Right cardiac atrium (tissue), 5 donors: ENCODE measurements at regions not wholly inside any gene's neighbourhood (a gene's known extent, or its start where the extent isn't known, plus 50 kb on each side); places are given as distances from the start of the nearest gene placed in this dataset.

Source experiments
- ATAC-seq, 2 donors: fragments of 200-7000 bp; cut with Tn5 transposase; one replicate each; pipeline versions ENCODE4 v1.8.0 to v1.9.1; 2020; ENCODE audit warnings: moderate library complexity in 2 of 2, mild to moderate bottlenecking in 1 of 2
- DNase-seq, 3 donors: peaks; one replicate each; pipeline ENCODE4 v3.0.0-alpha.2; 2020
- H3K27ac ChIP-seq: one replicate; pipeline ENCODE4 v1.5.1; 2013; ENCODE audit warnings: mild to moderate bottlenecking, low read length, control low read depth, moderate library complexity
- H3K27me3 ChIP-seq: one replicate; pipeline ENCODE4 v1.6.1; 2013; ENCODE audit not compliant: control insufficient read depth, insufficient read depth
- H3K4me1 ChIP-seq: one replicate; pipeline ENCODE4 v1.6.1; 2013; ENCODE audit warnings: low read length; ENCODE audit not compliant: control insufficient read depth, insufficient read depth
- H3K4me3 ChIP-seq: one replicate; pipeline ENCODE4 v1.5.1; 2013; ENCODE audit warnings: low read length, control low read depth
- H3K9me3 ChIP-seq: one replicate; pipeline ENCODE4 v1.6.1; 2013; ENCODE audit warnings: low read length; ENCODE audit not compliant: control insufficient read depth
- WGBS: extraction: QIAGEN DNeasy Blood & Tissue Kit; methylation state at CpG from one replicate; pipeline ENCODE4 v1.1.7; 2013; 5-methylcytosine and 5-hydroxymethylcytosine counted together
- intact Hi-C, 4 donors: fragments of 100-400 bp; cut with DNase I; formaldehyde crosslinking; loops; one replicate each; pipeline versions ENCODE4 v1.11.0 to v1.14.0; 2022 to 2023
- donor health status: healthy with polysubstance abuse.
- donor health status: DM: no; HTN: yes; CAD: no.
- donor health status: DM: no; HTN: no; CAD: no.
- donor health status: DM: no; HTN: yes; CAD: no; lungs with severe emphysema.
- donor health status: DM: yes; HTN: yes; CAD: no.

- H3K27ac ChIP-seq = no peak overlapping the region
- no peaks in the 10 kb centered on the region for H3K9me3 ChIP-seq
- 12% methylated on average over 20 of the region's 20 CpGs for WGBS
- no peaks in the 10 kb centered on the region for H3K4me1 ChIP-seq
- peak; percentile 90 to 98 for ATAC-seq
- intact Hi-C loops = loop anchor here in 2 of 4 donors (5.0 to 10.0 kb wide), 3 partner anchors 35 to 180 kb away; no protein-coding TSS in a partner anchor
- peaks cover 3% of the 10 kb centered on the region for H3K27me3 ChIP-seq
- peak; percentile 85 to 94 (median 93) for DNase-seq
- no peak overlapping the region for H3K4me3 ChIP-seq
Measured at GRCh38 chr6:30396833-30397479, 52.0 kb downstream of the RPP21 start.

GRCh38 chr6:30397697-30398096, 52.7 kb downstream of the RPP21 start:
- H3K27me3 ChIP-seq = peaks cover 3% of the 10 kb centered on the region

GRCh38 chr6:30399390-30400058, 54.6 kb downstream of the RPP21 start:
- no peak overlapping the region for H3K4me3 ChIP-seq
- DNase-seq = no peak
- no peak overlapping the region for H3K27ac ChIP-seq
- no peak for ATAC-seq
- no peaks in the 10 kb centered on the region for H3K9me3 ChIP-seq
- 88% methylated on average over 2 of the region's 2 CpGs for WGBS
- H3K4me1 ChIP-seq = no peaks in the 10 kb centered on the region
- intact Hi-C loops = loop anchor here in 2 of 4 donors (5.0 to 10.0 kb wide), 3 partner anchors 37 to 182 kb away; no protein-coding TSS in a partner anchor
- peaks cover 3% of the 10 kb centered on the region for H3K27me3 ChIP-seq

More at GRCh38 chr6:30397697-30398096, 52.7 kb downstream of the RPP21 start:
- no peak for DNase-seq
- Histone ChIP-seq H3K27ac (no peak overlapping the region), H3K4me3 (no peak overlapping the region), H3K4me1 (no peaks in the 10 kb centered on the region), H3K9me3 (no peaks in the 10 kb centered on the region)
- peak in 1 of 2 donors; percentile 22 for ATAC-seq
- 67% methylated on average over 3 of the region's 3 CpGs for WGBS
- intact Hi-C loops = loop anchor here in 2 of 4 donors (5.0 to 10.0 kb wide), 3 partner anchors 35 to 180 kb away; no protein-coding TSS in a partner anchor

GRCh38 chr6:30405934-30406333, 61.0 kb downstream of the RPP21 start:
- intact Hi-C loops = loop anchor here in 1 of 4 donors (2.0 kb wide), 1 partner anchor 21 kb away; no protein-coding TSS in a partner anchor
- H3K4me3 ChIP-seq = no peak overlapping the region
- WGBS = 80% methylated on average over 2 of the region's 2 CpGs
- DNase-seq (no peak), ATAC-seq (no peak)
- H3K4me1 ChIP-seq = no peaks in the 10 kb centered on the region
- H3K9me3 ChIP-seq = peaks cover 1% of the 10 kb centered on the region
- no peak overlapping the region for H3K27ac ChIP-seq
- H3K27me3 ChIP-seq = no peaks in the 10 kb centered on the region

- Histone ChIP-seq H3K9me3 (peaks cover 1% of the 10 kb centered on the region), H3K27ac (no peak overlapping the region), H3K27me3 (no peaks in the 10 kb centered on the region), H3K4me1 (no peaks in the 10 kb centered on the region), H3K4me3 (no peak overlapping the region)
- WGBS = 86% methylated on average over 2 of the region's 2 CpGs
- no peak for DNase-seq
- ATAC-seq = no peak
- intact Hi-C loops = no loop called here
Measured at GRCh38 chr6:30409184-30409583, 64.2 kb downstream of the RPP21 start.

- WGBS = 32% methylated on average over 17 of the region's 17 CpGs
- DNase-seq (peak; percentile 45 to 81 (median 75)), ATAC-seq (peak in 1 of 2 donors; percentile 48)
- Histone ChIP-seq H3K27ac (no peak overlapping the region), H3K27me3 (no peaks in the 10 kb centered on the region), H3K4me3 (no peak overlapping the region), H3K4me1 (no peaks in the 10 kb centered on the region), H3K9me3 (peaks cover 1% of the 10 kb centered on the region)
- intact Hi-C loops = no loop called here
Measured at GRCh38 chr6:30411515-30412207, 66.7 kb downstream of the RPP21 start.

GRCh38 chr6:30418448-30418847, 70.9 kb upstream of the HLA-E start:
- Histone ChIP-seq H3K27ac (no peak overlapping the region), H3K27me3 (no peaks in the 10 kb centered on the region), H3K4me3 (no peak overlapping the region), H3K9me3 (no peaks in the 10 kb centered on the region), H3K4me1 (no peaks in the 10 kb centered on the region)
- ATAC-seq = peak in 1 of 2 donors; percentile 31
- DNase-seq = peak in 1 of 3 donors; percentile 42
- intact Hi-C loops = no loop called here
- 76% methylated on average over 13 of the region's 13 CpGs for WGBS

- no peak overlapping the region for H3K4me3 ChIP-seq
- no peak for ATAC-seq
- no peak overlapping the region for H3K27ac ChIP-seq
- whole genome bisulfite sequencing = 65% methylated on average over 3 of the region's 3 CpGs
- no peaks in the 10 kb centered on the region for H3K9me3 ChIP-seq
- peaks cover 2% of the 10 kb centered on the region for H3K27me3 ChIP-seq
- H3K4me1 ChIP-seq = no peaks in the 10 kb centered on the region
- intact Hi-C loops = no loop called here
- no peak for DNase-seq
Measured at GRCh38 chr6:30424549-30424948, 64.8 kb upstream of the HLA-E start.
